HG03342 (cell line): ENCODE measurements at regions not wholly inside any gene's neighbourhood (a gene's known extent, or its start where the extent isn't known, plus 50 kb on each side); places are given as distances from the start of the nearest gene placed in this dataset.
"Not testable (repeated sequence)": the region's sequence is repeated elsewhere in the genome, so short reads cannot be mapped to it uniquely, and the experiment has no call there.

ENCODE experiments used
- ATAC-seq: cut with Tn5 transposase; IDR thresholded peaks from one replicate; pipeline ENCODE4 v1.9.1; 2021; ENCODE audit warnings: mild to moderate bottlenecking, moderate library complexity; ENCODE audit not compliant: unreplicated experiment

DNA sequence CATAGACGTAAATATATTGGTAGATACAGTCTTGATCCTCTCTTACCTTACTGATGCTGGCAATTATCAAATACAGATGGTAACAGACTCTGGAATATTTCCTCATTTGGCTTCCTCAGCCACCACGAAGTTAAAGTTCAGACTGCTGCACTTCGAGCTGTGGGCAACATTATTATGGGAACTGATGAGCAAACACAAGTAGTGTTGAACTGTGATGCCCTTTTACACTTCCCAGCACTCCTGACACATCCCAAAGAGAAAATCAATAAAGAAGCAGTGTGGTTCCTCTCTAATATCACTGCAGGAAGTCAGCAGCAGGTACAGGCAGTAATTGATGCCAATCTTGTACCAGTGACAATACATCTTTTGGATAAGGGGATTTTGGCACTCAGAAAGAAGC lies 162.7 kb upstream of the NT5E start:
- ATAC-seq, result no peak

DNA sequence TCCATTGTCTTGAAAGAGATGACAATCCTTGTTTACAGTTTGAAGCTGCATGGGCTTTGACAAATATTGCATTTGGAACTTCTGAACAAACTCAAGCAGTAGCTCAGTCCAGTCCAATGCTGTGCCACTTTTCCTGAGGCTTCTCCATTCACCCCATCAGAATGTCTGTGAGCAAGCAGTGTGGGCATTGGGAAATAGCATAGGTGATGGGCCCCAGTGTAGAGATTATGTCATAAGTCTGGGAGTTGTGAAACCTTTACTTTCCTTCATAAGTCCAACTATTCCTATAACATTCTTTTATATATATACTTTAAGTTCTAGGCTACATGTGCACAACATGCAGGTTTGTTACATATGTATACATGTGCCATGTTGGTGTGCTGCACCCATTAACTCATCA lies 163.4 kb upstream of the NT5E start:
- not testable (repeated sequence) for ATAC-seq

DNA sequence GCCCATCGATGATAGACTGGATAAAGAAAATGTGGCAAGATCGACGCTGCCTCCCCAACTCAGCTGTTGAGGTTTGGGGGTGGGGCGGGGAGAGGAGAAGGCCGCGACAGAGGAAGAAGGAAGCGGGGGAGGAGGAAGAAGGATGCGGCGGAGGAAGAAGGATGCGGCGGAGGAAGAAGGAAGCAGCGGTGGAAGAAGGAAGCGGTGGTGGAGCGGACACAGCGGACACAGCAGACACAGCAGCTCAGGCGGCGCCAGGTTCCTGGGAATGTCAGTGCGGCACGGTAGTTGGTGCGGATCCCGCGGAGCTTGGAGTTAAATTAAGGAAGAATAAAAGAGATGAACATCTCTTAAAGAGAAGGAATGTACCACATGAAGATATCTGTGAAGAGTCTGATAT lies 163.9 kb upstream of the NT5E start:
- no peak for ATAC-seq

DNA sequence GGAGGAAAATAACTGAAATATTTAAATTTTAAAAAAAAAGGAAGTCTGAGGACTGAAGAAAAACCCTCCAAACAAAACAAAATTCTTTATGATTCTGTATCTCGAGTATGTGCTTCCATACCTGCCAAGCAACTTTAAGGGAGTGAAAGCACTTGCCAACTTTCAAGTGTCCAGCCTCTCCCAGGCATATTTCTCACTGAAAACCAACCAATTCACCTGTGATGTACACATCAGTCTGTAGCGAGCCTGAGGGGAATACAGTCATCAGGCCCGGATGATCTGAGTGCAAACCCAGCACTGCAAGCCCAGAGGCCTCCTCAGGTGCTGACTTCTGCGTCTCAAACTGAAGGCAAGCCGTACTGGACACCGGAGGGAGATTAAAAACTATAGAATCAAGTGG lies 164.8 kb upstream of the NT5E start:
- no peak for ATAC-seq

GRCh38 chr6:85283436-85283835 lies 166.4 kb upstream of the NT5E start:
- no peak for ATAC-seq

DNA sequence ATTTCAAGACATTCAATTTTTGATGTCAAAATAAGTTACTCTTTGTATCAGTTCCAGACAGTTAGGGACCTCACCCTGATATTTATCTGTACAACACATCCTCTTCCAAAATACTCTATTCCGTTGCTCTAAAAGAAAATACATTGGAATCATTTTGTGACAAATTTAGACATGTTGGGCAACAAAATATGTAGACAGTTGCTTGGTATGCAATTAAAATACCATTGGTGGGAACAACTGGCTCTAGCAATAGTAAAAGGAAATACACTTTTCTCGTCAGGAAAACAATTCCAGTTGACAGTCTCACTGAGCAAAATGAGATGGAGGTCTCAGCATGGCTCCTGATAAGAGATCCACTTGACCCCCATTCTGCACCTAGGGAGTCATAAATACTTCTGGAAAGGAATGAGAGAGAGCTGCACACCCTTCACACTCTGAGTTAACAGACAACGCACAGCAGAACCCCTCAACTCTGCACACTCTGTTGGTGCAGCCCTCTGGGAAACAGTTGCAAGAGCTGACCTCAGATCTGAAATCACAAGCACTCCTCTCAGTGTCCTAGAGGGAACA lies 171.3 kb upstream of the NT5E start:
- no peak for ATAC-seq

GRCh38 chr6:85276026-85276425 lies 173.9 kb upstream of the NT5E start:
- ATAC-seq, result not testable (repeated sequence)

- ATAC-seq, result no peak
These were observed 174.4 kb upstream of the NT5E start for GRCh38 chr6:85275338-85275985.

- ATAC-seq, result no peak
These were observed 176.0 kb upstream of the NT5E start for GRCh38 chr6:85273870-85274269.

- no peak for ATAC-seq
These were observed 176.8 kb upstream of the NT5E start for GRCh38 chr6:85273046-85273445.

DNA sequence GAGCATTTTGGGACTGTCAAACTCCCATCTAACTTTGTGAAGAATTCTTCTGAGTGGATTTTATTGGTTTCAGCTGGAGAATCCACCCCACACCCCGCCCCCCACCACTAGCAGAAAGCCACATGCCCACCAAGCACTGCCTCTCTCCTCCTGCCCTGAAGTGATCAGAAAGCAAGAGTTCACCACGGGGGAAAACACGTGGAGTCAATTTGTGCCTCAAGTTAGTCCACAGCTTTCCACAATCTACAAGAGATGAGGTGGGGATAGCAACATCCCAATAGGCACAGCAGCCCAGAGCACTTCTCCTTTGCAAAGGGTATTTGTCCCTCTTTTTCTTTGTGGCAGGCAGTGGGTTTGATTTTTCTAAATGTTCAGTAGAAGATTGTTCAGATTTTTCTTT lies 177.3 kb upstream of the NT5E start:
- no peak for ATAC-seq

DNA sequence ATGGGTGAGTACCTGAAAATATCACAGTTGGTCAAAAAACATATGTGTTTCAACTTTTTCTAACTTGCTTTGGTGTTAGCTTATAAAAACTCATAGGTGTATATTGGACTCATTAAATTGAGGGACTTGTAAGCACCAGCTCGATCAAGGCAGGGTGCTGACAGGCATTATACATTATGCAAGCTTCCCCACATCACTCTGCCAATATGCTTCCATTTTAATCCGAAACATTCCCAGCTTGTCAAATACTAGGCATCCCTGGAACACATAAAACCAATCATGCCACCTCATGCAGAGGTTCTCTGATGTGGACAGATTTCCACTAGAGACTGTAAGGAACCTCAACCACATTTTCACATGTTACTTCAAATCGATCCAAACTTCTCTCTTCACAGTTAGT lies 187.3 kb upstream of the NT5E start:
- ATAC-seq, result no peak

- no peak for ATAC-seq
These were observed 188.6 kb upstream of the NT5E start for GRCh38 chr6:85261271-85261670.

DNA sequence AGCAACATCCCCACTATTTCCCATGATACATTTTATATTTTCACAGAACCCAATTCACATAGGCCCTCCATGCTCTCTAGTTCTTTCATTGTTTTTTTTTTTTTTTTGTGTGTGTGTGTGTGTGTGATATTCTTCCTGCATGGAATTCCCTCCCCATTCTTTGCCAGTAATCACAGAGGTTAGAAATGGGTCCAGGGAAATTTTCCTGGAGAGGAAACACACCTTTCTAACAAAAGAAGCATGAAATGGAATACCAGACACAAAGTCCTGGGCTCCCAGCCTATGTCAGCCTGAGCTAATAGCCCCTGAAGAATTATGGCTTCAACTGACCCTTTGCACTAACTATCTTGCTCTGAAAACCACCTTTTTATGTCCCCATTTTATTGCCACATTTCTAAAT lies 194.2 kb upstream of the NT5E start:
- no peak for ATAC-seq

- ATAC-seq, result peak; percentile 52
These were observed 197.3 kb upstream of the NT5E start for GRCh38 chr6:85252552-85252951.

- no peak for ATAC-seq
These were observed 197.8 kb upstream of the NT5E start for GRCh38 chr6:85252085-85252484.

GRCh38 chr6:85251300-85251699 lies 198.6 kb upstream of the NT5E start:
- ATAC-seq, result no peak

DNA sequence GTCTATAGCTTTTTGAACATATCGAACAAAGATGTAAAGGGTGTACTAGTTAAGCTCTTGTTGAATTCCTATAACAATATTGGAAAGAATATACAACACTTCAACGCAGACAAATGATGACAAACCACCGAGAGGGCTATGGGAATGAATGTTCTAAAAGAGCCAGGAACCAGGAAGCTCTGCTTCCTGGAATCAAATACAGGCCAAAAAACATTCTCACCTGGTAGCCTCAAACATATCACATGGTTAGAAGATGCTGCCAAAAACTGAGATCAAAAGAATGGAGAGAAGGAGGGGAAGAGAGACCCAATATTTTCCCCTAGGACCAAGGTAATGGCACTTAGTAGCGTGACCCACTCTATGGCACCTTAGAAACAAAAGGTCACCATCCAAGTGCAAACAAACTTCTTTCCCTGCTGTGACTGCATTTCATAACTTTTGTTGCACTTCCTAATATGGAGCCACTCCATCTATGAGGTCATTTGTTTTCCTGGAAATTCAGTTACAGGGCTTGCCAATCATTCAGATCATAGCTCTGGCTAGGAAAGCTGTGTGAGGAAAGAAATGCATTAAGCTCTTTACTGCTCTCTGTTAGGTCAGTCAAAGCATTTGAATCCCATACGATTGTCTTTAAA lies 199.2 kb upstream of the NT5E start:
- ATAC-seq, result no peak

GRCh38 chr6:85245004-85245403 lies 204.9 kb upstream of the NT5E start:
- ATAC-seq, result no peak

DNA sequence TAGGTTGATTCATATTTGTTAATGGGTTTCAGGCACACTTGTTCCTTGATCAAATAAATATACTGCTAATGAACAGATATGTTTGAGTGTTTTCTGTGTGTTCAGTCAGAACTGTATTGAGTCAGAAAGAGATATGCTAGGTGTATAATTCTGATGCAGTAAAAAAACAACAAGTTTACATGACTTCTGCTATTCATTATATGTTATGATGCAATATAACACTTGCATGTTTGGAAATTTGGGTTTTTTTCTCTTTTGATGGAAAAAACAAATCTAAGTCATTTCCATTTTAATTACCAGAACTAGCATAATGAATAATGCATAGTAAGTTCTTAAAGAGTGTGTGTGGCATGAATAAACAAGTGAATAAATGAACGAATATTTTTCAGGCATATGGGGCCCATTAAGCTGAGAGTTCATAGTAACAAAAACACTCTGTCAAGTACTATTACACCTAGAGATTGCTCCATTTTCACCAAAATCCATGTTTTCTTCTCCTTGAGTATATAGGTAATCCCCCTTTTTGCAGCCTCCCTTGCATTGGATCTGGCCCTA lies 208.3 kb upstream of the NT5E start:
- no peak for ATAC-seq

- ATAC-seq, result no peak
These were observed 209.0 kb upstream of the NT5E start for GRCh38 chr6:85240787-85241385.

DNA sequence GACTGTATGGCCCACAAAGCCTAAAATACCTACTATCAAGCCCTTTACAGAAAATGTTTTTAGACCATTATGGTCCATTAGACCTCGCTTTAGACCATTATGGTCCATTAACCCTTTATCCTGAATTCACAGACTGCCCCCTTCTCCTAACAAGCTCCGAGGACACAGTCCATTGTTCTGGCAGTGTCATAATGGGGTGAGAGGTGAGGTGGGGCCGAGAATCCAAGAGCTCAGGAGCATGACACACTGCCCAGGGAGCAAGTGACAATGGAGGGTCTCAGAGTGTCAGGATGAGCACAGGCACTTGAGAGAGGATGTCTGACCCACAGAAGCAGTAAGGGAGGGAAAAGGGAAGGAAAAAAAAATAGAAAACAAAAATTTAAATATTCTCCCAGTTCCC lies 212.4 kb upstream of the NT5E start:
- no peak for ATAC-seq
